ENCODE measurements at regions not wholly inside any gene's neighbourhood (a gene's known extent, or its start where the extent isn't known, plus 50 kb on each side); places are given as distances from the start of the nearest gene placed in this dataset.

GRCh38 chr10:113320211-113320610 lies 232.6 kb upstream of the HABP2 start:
- TF ChIP-seq CTCF (conservative IDR thresholded peaks at IDR 0.05) (no peak), ZFX (IDR thresholded peaks at IDR 0.05) (no peak)
- H3K27ac ChIP-seq = no peak overlapping the region

GRCh38 chr10:113320987-113321386 lies 231.9 kb upstream of the HABP2 start:
- no peak for TF ChIP-seq CTCF (conservative IDR thresholded peaks at IDR 0.05)
- H3K27ac ChIP-seq = no peak overlapping the region

- no peak overlapping the region for H3K27ac ChIP-seq
- TF ChIP-seq ZFX (IDR thresholded peaks at IDR 0.05) = no peak
- TF ChIP-seq CTCF (conservative IDR thresholded peaks at IDR 0.05) = no peak
Observed at GRCh38 chr10:113322843-113323242, 230.0 kb upstream of the HABP2 start.

- H3K27ac ChIP-seq = no peak overlapping the region
- TF ChIP-seq ZFX (IDR thresholded peaks at IDR 0.05) = no peak
- no peak for TF ChIP-seq CTCF (conservative IDR thresholded peaks at IDR 0.05)
Observed at GRCh38 chr10:113323985-113324384, 228.9 kb upstream of the HABP2 start.

GRCh38 chr10:113326160-113327111 lies 226.4 kb upstream of the HABP2 start:
- no peak overlapping the region for H3K27ac ChIP-seq
- TF ChIP-seq CTCF (conservative IDR thresholded peaks at IDR 0.05) (no peak), ZFX (IDR thresholded peaks at IDR 0.05) (no peak)

- H3K27ac ChIP-seq = no peak overlapping the region
Observed at GRCh38 chr10:113329121-113329596, 223.7 kb upstream of the HABP2 start.

More at GRCh38 chr10:113329121-113329596, 223.7 kb upstream of the HABP2 start:
- TF ChIP-seq CTCF (conservative IDR thresholded peaks at IDR 0.05) (no peak), ZFX (IDR thresholded peaks at IDR 0.05) (no peak)

Data from C4-2B (cell line).